Effector CD8-positive, alpha-beta T cell (primary cell): ENCODE measurements at regions not wholly inside any gene's neighbourhood (a gene's known extent, or its start where the extent isn't known, plus 50 kb on each side); places are given as distances from the start of the nearest gene placed in this dataset.
"Not testable (repeated sequence)": the region's sequence is repeated elsewhere in the genome, so short reads cannot be mapped to it uniquely, and the experiment has no call there.

Experiments
- DNase-seq: peaks from one replicate; lab custom pipeline; 2025; lab: John Stamatoyannopoulos, UW

DNA sequence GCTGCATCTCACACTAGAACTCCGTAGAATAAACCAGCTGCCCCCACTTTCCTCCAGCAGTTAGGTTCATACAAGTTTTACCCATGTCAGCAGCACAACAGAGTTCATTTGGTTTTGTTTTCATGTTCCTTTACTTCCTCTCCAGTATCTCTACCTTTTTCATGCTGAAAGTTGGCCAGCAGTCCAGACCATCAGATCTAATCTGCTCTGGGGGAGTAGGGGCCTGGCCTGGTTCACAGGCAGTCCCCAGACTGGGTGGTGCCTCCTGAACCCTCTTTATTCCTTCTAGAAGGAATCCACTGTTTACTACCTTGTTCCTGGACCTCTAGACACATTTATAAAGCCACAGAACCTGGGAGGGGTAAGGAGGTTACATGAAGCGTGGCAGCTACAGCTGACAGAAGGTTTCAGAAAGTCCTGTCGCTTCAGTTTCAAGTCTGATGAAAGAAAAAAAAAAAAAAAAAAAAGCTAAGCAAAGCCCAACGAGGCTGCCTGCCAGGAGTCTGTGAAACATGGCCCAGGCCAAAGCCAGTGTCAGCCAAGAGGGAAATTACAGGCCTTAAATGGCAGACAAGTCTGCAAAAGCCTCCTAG is 184.6 kb upstream of the JUN start:
- no peak for DNase-seq

- DNase-seq: not testable (repeated sequence)
Measured at GRCh38 chr1:58969176-58969575, 185.3 kb upstream of the JUN start.

GRCh38 chr1:58971629-58972140 is 187.8 kb upstream of the JUN start:
- DNase-seq: no peak

GRCh38 chr1:58975888-58976287 is 192.0 kb upstream of the JUN start:
- no peak for DNase-seq

DNA sequence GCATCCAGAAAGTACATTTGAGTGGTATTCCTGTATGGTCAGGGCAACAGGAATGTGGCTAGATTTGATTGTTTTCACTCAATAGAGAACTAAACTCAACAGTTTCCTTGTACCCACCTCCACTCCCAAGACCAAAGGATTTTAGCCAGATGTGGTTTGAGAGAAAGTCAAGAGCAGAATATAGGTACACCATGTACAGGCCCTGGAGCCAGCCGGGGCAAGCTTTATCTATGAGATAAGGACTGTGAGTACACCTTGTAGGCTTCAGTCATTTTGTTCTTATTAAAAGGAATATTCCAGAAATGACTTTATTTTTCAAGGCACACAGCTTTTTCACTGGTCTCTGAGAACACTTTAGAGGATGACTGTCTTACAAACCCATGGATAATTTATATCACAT is 192.4 kb upstream of the JUN start:
- DNase-seq: no peak

- no peak for DNase-seq
Measured at GRCh38 chr1:58977598-58977997, 193.8 kb upstream of the JUN start.

GRCh38 chr1:58978096-58978495 is 194.2 kb upstream of the JUN start:
- DNase-seq: no peak

DNA sequence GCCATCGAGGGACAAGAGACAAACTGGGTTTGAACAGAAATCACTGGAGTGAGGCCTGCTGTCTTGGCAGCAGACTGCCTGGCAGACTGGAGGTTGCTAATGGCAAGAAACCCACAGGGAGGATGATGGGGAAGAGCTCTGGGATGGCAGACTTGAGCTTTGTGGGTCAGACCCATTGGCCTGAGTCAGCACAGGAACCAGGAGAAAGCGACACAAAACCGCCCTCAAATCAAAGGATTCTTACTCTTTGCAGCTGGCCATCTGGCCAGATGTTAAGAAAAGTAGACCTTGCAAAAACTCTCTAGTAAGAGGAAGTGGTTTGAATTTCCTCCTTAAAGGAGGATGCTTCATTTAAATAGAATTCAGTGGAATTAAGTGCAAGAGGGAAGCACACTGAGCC is 195.2 kb upstream of the JUN start:
- no peak for DNase-seq

DNA sequence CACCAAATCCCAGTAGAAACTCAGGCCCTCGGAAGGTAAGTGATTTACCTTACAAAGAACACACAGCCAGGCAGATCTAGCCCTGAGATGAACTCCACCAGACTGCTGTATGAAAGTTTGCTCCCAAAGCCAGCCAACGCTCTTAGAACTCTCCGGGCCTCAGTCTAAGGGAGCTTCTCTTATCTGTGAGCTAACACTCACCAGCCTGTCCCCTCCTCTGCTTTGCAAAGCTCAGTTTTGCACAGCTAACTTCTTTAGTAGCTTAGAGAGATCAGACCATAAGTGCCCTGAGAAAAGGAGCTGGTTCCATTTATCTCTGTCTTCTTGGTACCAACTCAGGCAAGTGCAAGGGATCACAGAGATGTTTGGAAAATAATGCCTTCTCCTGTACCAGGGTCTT is 195.8 kb upstream of the JUN start:
- DNase-seq: no peak

DNA sequence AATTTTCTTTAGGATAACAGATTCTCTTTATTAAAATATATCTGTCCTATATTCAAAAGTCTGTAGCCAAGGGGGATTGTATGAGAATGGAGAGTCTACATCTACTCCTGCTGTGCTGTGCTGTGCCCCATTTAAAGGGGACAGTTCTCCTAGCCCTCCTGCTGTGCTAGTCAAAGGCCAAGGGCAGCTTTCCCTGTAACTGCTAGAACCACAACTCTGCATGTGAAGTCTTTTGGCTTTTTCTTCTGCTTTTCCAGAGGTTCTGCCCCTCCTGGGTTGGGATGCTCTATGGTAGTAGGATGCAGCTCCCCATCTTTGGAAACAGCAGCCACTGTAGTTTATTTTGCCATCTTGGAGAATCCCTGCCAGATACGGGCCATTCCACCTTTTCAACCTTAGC is 197.5 kb upstream of the JUN start:
- DNase-seq: no peak

DNA sequence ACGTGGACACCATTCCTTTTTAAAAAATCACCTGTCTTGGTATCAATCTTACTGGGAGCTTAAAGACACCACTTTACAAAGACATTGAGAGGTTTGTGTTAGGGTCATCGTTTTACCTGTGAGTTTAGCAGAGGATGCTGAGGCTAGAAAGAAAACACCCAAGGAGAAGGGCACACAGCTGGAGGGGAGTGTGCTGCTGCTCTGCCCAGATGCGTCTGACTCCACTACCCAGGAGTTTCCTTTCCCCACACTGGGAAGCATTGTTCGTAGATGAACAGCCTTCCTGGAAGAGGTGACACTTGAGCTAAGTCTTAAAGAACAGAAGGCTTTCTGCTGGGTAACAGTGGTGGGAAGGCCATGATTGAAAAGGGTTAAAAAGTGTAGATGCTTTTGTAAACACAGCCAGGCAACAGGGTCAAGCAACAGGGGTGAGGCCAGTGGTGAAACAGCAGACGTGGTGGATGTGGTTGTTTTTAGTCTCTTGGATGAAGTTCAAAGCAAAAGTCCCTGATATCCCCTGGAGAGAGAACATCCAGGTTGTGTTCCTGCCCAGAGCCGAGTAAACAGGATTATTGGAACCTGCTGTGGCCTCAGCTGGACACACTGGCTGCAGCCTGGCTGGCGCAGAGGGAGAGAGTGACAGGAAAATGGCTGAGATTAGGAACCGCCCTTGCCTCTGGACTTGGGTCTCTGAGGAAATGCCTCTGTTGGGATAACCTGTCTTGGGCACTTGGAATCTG is 198.6 kb upstream of the JUN start:
- no peak for DNase-seq

DNA sequence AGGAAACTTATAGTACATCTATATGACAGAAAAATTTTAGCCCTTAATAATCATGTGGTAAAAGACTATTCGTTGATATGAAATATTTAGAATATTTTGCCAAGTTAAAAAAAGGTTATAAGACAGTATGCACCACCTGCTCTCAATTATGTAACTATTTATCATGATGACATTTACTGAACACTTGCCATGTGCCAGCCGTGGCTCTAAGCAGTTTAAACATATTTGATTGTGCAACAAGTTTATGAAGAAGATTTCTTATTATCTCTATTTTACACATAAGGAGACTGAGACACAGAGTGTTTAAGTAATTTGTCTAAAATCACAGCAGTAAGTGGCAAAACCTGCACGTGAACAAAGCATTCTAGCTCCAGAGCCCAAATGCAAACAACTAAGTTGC is 199.3 kb upstream of the JUN start:
- DNase-seq: no peak

DNA sequence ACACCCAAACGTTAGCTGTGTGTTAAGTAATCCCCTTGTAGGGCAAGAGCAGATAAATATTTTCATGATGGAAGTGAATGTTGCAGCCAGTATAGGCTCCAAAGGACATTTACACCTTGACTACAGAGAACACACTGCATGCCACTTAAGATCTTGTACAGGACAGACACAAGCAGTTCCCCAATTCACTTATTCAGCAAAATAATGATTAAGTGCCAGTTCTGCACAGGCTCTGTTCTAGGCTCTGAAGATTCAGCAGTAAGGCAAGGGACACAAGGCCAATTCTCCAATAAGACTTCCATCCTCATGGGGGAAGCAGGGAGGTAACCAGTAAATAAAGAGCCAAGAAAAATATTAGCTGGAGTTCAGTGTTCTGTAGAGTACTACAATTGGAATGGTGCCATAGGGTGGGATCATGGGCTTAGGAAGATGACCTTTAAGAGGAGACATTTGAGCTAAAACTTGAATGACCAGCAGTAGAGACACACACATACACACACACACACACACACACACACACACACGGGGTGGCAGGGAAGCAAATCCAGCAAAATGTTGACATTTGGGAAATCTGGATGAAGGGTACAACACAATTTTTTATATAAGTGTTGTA is 199.9 kb upstream of the JUN start:
- no peak for DNase-seq

GRCh38 chr1:58986996-58987767 is 203.3 kb upstream of the JUN start:
- no peak for DNase-seq

GRCh38 chr1:58988752-58989151 is 204.9 kb upstream of the JUN start:
- DNase-seq: no peak

GRCh38 chr1:58989845-58990244 is 206.0 kb upstream of the JUN start:
- DNase-seq: no peak

DNA sequence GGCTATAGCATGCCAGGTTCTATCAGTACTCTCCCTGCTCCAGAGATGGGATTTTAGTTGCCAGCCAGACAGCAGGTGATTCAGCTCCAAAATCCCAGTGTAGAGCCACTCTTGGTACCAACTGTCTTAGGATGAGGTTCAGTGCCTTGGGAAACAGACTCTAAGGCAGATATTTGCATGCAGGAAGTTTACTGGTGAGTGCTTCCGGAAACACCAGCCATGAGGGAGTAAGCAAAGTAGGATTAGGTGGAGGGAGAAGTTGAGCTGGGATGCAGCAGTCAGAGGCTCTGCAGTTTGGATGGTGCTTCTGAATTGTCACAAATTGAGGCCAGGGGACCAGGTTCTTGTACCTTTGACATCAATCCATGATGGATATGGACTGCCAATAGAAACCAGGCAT is 207.5 kb upstream of the JUN start:
- DNase-seq: no peak

- no peak for DNase-seq
Measured at GRCh38 chr1:58992643-58993042, 208.8 kb upstream of the JUN start.

DNA sequence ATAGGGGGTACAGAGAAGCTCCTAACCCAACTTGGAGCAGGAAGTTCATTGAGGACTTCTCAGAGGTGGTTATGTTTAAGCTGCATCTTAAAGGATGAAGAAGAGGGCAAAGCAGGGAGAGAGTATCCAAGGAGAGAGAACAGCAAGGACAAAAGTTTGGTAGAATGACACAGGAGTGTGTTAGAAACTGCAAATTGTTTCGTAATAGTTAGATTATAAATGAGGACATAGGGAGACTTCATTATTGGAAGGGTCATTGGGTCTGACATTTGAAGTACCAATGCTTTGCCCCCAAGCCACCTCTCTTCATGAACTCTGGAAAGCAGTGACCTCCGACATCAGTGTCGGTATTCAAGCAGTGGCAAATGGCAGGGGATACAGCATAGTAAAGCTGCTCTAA is 209.6 kb upstream of the JUN start:
- no peak for DNase-seq

DNA sequence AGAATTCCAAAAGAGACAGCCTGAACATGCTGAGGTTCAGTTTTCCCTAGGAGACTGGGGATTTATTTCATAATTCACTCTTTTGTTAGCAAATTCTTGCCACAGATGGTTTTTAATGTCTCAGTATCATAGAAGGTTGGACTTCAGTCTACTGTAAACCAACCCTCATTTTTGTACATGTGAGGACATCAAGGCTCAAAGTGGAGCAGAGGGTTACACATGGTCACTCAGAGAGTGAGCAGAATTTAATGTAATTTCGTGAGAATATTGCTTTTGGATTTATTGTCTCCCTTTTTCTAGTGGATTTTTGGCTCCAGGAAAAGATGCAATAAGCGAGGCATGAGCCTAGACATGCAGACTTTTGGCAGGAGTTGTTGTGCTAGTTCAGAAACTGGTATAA is 210.8 kb upstream of the JUN start:
- DNase-seq: no peak

- DNase-seq: no peak
Measured at GRCh38 chr1:58996341-58997059, 212.7 kb upstream of the JUN start.

GRCh38 chr1:58997060-58997411 is 213.2 kb upstream of the JUN start:
- no peak for DNase-seq
